GM19240 (cell line): ENCODE measurements at regions not wholly inside any gene's neighbourhood (a gene's known extent, or its start where the extent isn't known, plus 50 kb on each side); places are given as distances from the start of the nearest gene placed in this dataset.

ENCODE experiments used
- DNase-seq: peaks from one replicate; pipeline ENCODE4 v3.0.0; 2011; ENCODE audit warnings: low spot score; ENCODE audit not compliant: insufficient read length

GRCh38 chr10:81019029-81019890 is 481.6 kb downstream of the SH2D4B start:
- peak; percentile 9 for DNase-seq

DNA sequence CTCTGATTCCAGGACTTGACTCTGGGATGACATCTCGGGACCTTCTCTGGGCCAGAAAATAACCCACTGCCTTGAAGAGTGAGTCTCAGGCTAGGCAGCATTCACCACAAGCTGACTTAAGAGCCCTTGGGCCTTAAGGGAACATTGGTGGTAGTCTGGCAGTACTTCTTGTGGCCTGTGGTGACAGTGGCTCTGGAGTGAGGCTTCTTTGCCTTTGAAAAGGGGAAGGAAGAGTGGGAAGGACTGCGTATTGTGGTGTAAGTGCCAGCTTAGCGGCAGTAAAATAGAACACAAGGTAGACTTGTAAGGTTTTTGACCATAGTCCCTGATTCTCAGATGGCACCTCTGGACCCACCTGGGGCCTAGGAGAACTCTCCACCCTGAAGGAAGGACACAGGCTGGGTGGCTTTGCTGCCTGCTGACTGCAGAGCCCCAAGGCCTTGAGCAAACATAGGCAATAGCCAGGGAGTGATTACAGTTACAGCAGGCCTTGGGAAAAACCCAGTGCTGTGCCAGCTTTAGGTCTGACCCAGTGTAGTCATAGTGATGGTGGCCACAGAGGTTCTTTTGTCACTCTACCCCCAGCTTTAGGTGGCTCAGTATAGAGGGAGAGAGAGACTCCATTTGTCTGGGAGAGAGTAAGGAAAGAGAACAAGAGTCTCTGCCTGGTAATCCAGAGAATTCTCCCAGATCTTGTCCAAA is 483.9 kb downstream of the SH2D4B start:
- DNase-seq: no peak

DNA sequence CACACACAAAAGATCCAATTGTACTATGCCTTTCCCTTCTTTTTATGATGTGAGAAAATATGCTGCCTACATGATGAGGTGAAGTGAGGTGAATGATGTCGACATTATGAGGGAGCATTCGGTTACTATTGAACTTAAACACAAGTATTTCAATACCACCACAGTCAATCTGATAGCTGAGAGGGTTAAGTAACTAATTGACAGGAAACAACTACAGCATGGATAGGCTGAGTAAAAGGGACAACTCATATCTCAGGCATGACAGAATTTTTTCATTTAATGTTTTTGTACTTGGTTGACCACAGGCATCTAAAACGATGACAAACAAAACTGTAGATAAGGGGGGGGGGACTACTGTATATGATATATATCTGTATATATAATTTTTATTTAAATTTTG is 488.9 kb downstream of the SH2D4B start:
- DNase-seq: no peak

DNA sequence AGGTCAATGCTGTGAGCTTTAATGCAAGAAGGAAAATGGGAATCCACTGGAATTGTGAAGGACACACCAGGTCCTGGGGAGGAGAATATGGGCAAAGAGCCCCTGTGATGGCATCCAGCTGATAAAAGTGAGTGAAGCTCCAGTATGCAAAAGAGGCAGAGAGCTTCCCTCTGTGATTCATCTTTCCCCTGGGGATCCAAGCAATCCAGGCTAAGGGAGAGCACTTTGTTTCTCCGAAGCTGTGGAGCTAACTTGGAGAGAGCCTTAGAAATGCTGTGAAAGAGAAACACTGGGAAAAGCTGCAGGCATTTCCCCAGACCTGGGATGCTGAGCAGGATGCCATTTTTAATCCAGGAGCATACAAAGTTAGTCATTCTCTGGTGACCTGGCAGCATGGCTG is 489.5 kb downstream of the SH2D4B start:
- no peak for DNase-seq

DNA sequence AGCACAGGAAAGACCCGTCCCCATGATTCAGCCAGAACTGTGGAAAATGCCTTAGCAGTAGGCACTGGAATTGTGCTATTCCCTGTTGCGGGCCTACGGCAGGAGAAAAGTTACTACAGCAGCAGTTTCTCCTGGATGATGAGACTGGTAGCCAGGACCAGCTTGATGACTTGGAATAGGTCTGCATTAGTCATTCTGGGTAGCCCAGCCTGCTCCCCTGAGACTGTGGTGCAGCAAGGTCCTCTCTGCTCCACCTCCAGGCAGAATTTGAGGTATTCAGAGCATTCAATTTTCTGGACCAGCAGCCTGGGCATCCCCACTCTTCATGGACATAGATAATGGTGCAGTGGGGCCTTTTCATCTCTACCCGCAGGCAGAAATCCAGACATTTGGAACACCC is 490.0 kb downstream of the SH2D4B start:
- DNase-seq: no peak

DNA sequence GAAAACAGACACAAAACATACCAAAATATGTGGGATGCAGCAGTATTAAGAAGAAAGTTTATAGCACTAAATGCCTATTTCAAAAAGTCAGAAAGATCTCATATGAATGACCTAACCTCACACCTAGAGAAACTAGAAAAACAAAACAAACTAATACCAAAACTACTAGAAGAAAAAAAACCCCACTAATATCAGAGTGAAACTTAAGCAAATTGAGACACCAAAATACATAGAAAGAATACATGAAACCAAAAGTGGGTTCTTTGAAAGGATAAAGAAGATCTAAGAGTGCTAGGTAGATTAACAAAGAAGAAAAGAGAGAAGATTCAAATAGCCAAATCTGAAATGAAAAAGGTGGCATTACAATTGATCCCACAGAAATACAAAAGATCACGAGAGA is 494.1 kb downstream of the SH2D4B start:
- DNase-seq: no peak

DNA sequence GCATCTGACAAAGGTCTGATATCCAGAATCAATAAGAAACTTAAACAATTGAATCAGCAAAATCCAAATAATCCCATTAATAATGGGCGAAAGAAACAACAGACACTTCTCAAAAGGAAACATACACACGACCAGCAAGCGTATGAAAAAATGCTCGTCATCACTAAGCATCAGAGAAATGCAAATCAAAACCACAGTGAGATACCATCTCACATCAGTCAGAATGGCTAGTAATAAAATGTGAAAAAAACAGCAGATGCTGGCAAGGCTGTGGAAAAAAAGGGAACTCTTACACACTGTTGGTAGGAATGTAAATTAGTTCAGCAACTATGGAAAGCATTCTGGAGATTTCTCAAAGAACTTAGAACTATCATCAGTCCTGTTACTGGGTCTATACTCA is 496.7 kb downstream of the SH2D4B start:
- DNase-seq: no peak

DNA sequence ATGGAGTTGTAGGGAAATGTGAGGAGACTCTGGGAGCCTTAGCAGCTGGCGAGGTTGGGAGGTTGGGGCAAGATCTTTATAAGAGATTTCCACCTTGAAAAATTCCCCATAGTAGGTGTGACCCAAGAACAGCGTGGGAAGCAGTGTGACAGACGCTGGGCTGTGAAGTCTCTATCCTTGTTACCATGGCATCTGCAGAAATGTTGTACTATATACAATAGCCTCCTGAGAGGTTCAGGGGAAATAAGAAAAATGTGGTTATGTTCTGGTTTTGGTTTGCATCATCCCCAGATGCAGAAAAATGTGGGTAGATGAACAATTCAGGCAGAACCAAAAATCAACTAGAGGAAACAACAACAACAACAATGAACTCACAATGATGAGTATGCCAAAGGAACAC is 498.6 kb downstream of the SH2D4B start:
- DNase-seq: peak; percentile 6

- DNase-seq: no peak
Measured at GRCh38 chr10:81040031-81040430, 502.3 kb downstream of the SH2D4B start.

- DNase-seq: no peak
Measured at GRCh38 chr10:81040940-81041339, 503.2 kb downstream of the SH2D4B start.

GRCh38 chr10:81042647-81043046 is 504.9 kb downstream of the SH2D4B start:
- no peak for DNase-seq

- DNase-seq: no peak
Measured at GRCh38 chr10:81065474-81065873, 527.8 kb downstream of the SH2D4B start.

- DNase-seq: no peak
Measured at GRCh38 chr10:81068460-81068859, 530.8 kb downstream of the SH2D4B start.

- DNase-seq: no peak
Measured at GRCh38 chr10:81071087-81071796, 533.5 kb downstream of the SH2D4B start.

DNA sequence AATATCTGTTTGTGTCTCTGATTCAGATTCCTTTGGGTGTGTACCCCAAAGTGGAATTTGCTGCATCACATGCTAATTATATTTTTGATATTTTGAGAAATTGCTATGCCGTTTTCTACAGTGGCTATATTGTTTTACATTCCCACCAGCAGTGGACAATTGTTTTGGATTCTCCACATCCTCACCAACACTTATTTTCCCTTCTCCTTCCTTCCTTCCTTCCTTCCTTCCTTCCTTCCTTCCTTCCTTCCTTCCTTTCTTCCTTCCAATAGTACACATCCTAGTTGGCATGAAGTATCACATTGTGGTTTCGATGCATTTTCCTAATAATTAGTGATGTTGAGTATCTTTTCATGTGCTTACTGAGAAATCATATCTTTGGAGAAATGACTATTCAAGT is 535.5 kb downstream of the SH2D4B start:
- no peak for DNase-seq

- no peak for DNase-seq
Measured at GRCh38 chr10:81081887-81082620, 544.4 kb downstream of the SH2D4B start.

GRCh38 chr10:81082621-81083376 is 545.1 kb downstream of the SH2D4B start:
- DNase-seq: no peak

DNA sequence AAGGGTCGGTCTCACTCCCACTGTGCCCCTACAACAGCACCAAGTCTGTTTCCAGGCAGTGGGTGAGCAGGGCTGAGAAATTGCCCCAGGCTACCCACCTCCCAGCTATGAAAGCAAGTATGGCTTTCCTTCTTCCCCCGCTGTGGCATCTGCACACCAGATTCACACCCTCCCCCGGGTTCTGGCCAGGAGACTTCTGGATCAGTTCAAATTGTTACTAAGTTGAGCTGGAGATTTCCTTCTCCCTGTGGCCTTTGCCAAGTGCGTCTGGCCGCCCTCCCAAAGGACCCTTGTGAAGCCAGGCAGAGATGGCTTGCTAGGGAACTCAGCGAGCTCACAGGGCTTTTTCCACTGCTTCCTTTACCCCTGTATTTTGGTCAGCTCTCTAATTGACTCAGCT is 555.4 kb downstream of the SH2D4B start:
- DNase-seq: no peak

DNA sequence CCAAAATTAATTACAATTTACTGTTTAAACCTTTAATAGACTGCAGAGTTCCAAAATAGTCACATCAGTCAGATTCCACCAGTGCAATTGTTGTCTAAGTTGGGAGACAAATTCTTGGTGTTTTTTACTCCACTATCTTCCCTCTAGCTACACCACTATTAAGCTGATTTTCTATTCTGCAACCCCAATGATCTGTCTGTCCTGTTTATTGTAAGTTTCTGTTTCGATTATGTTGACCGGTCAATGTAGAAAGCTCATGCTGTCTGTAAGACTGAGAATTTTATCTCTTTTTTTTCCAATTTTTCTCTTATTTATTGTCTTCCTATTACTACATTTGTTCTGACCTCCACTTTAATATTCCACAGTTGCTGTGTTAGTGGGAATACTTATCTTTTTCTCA is 557.5 kb downstream of the SH2D4B start:
- no peak for DNase-seq

GRCh38 chr10:81096558-81096957 is 558.9 kb downstream of the SH2D4B start:
- no peak for DNase-seq

- DNase-seq: no peak
Measured at GRCh38 chr10:81101062-81101461, 563.4 kb downstream of the SH2D4B start.
